ENCODE measurements at regions not wholly inside any gene's neighbourhood (a gene's known extent, or its start where the extent isn't known, plus 50 kb on each side); places are given as distances from the start of the nearest gene placed in this dataset.

DNA sequence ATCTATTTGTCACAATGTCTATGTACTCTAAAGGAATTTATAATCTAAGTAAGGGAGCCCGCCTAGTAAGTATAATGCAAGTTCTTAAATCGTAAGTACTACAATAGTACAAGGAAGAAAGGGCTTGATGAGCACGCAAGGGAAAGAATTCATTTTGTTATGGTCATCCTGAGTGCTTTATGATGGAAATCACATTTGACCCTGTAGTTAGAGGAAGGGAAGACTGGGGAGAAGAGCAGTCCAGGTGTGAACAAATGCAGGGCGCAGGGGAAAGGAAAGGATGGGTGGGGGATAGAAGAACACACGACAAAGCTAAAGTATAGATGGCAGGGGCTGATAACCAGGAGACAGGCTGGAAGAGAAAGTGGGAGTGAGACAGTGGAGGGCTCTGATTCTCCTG is 88.2 kb upstream of the ARMC3 start:
- TF ChIP-seq, protein P1, sequence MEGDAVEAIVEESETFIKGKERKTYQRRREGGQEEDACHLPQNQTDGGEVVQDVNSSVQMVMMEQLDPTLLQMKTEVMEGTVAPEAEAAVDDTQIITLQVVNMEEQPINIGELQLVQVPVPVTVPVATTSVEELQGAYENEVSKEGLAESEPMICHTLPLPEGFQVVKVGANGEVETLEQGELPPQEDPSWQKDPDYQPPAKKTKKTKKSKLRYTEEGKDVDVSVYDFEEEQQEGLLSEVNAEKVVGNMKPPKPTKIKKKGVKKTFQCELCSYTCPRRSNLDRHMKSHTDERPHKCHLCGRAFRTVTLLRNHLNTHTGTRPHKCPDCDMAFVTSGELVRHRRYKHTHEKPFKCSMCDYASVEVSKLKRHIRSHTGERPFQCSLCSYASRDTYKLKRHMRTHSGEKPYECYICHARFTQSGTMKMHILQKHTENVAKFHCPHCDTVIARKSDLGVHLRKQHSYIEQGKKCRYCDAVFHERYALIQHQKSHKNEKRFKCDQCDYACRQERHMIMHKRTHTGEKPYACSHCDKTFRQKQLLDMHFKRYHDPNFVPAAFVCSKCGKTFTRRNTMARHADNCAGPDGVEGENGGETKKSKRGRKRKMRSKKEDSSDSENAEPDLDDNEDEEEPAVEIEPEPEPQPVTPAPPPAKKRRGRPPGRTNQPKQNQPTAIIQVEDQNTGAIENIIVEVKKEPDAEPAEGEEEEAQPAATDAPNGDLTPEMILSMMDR (IDR thresholded peaks at IDR 0.05), result no peak
- no peak for TF ChIP-seq POLR2A (IDR thresholded peaks at IDR 0.05)
- TF ChIP-seq EP300 (IDR thresholded peaks at IDR 0.05), result no peak
